GM19438 (cell line): ENCODE measurements at regions not wholly inside any gene's neighbourhood (a gene's known extent, or its start where the extent isn't known, plus 50 kb on each side); places are given as distances from the start of the nearest gene placed in this dataset.

Experiments
- ATAC-seq: cut with Tn5 transposase; IDR thresholded peaks from one replicate; pipeline ENCODE4 v1.9.1; 2021; ENCODE audit warnings: low read depth; ENCODE audit not compliant: unreplicated experiment

DNA sequence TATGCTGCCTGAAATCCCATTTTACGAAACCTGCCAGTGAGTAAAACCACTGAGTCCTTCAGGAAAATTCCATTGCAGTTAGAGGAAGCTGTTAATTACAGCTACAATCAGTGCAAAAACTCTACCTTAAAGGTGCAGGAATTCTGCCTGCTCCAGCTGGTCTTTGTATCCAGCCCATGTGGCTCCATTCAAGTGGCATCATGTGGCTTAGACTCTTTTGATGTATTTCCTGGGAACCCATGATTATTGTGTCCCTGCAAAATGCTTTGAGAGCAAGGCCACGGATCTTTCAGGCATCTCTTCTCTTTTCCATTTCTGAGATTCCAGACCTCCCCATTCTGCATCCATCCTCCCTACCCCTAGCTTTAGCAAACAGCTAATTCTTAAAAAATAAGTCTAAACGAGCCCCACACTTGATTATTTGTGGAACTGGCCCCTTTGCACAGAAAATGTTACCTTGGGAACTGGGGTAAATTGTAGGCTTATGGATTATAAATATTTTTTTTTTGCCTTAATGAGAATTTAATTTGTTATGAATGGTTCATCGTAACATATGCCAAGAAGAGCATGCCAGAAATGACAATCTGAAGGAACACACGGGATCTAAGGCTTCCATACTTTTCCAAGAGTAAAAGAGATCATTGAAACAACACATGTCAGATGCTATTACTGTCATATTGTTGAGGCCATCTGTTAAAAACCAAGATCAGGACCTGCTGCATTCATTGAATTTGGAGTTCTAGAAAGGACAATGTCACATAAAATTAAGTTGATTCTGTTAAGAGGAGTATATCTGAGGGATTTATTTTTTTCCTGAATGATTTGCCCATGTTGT is 144.6 kb downstream of the TPH2 start:
- ATAC-seq, result no peak

DNA sequence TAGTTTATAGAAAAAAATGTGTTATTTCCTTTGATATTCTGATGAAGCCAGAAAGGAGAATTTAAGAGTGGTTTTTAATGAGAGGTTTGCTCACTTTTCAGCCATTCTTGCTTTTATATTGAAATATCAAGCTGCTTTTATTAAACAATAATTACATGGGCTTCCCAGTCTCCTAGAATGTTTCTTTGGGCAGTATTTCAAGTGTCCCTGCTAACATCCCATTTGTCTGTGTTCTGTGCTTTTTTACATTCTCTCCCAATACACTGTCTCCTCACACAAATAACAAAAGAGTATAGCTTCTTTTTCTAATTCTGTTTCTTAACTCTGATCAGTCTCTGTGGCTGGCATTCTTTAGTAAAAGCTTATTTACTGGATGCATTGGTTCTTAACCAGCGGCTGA is 145.4 kb downstream of the TPH2 start:
- ATAC-seq, result no peak

DNA sequence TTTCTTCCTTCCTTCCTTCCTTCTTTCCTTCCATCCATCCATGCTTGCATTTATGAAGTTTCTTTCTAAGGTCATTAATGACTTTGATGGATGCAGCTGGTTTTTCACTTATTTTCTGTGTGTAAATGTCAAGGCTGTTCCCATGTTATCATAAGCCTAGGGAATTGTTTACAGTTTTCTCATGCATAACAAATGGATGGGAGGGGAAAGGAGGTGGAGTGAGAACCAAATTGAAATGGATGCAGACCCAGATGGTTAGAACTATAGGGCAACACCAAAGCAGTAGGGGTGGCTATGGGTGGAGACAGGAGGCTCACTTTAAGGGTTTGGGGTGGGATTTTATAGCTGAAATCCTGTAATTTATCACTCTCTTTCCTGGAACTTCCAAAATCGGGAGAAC is 146.2 kb downstream of the TPH2 start:
- no peak for ATAC-seq

DNA sequence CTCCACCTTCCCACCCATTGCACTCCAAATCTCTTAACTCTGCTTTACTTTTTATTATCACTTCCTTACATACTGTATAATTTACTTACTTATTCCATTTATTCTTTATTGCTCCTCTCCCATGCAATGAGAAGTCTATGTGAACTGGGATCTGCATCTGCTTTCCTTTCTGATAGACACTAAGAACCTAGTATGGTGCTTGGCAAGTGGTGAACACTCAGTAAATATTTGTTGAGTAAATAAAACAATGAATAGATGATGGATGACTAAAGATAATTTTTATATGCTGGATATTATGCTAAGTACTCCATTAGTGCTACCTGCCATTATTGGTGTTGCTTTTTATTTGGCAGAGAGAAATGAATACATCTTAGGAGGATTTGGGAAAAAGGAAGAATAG is 151.0 kb downstream of the TPH2 start:
- ATAC-seq, result no peak

DNA sequence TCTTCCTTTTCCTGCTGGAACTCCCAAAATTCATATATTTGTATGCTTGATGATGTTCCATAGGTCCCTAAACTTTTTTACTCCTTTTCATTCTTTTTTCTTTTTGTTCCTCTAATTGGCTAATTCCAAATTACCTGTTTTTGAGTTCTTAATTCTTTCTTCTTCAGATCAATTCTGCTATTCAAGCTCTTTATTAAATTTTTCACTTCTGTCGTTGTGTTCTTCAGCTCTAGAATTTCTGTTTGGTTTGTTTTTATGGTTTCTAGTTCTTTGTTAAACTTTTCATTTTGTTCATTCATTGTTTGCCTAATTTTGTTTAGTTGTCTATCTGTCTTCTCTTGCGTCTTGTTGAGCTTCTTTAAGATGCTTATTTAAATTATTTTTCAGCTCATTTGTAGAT is 154.8 kb downstream of the TPH2 start:
- ATAC-seq, result no peak

DNA sequence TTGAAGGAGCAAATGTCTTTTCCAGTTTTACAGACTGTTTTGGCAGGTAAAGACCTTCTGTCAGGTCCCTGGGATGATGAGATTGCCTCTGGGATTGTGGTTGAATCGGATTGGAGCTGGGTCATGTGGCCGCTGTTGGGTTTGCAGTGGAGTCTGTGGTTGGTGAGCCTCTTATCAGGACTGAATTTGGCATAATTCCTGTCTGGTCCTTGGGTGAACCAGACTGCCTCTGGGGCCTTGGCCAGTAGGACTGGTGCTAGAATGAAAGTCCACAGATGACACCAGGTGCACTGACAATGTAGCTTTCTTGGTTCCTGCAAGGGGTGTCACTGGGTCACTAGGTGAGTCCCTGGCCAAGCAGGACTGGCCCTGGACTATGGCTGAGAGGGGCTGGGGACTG is 155.3 kb downstream of the TPH2 start:
- ATAC-seq, result no peak

DNA sequence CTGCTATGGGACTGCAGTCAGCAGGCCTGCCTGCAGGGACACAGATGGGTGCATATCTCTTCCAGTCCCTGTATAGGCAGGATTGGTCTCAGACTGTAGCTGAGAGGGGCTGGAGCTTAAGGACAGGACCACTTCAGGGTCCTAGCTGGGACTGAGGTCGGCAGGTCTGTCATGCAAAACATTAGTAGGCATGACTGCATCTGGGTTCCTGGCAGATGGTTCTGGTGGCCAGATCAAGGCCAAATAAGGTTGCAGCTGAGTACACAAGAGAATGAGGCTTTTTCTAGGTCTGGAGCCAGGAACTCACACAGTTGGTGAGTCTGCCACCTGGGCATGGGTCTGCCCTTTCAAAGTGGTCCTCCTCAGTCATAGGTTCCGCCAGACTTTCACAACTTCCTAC is 155.8 kb downstream of the TPH2 start:
- no peak for ATAC-seq

DNA sequence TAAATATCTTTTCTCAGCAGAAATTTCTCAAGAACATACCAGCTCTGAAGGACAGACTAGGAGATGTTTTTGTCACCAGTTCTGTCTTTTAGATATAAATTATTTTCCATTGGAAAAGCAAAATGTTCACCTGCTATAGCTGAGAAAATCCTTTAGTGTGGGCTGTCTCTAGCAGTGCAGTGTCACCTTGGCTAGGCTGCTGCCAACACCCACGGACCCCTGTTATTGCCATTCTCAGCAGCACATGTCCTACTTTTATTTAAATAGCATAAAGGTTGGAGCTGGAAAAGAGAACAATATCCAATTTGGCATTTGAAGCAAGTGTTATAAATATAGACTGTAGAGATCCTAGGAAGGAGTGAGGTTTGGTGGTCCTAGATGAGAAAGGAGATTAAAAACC is 156.4 kb downstream of the TPH2 start:
- ATAC-seq, result no peak

DNA sequence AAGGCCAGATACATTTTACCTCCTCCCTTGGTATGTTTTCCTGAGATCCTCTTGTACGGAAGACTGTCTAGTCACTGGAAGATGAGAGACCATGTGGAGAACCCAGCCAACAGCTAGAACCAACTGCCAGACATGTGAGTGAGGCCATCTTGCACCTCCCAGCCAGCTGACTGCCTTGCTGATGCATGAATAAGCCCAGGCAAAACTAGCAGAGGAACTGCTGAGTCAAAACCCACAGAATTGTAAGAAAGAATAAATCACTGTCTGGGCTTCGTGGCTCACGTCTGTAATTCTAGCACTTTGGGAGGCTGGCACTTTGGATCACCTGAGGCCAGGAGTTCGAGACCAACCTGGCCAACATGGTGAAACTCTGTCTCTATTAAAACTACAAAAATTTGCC is 160.0 kb downstream of the TPH2 start:
- no peak for ATAC-seq

DNA sequence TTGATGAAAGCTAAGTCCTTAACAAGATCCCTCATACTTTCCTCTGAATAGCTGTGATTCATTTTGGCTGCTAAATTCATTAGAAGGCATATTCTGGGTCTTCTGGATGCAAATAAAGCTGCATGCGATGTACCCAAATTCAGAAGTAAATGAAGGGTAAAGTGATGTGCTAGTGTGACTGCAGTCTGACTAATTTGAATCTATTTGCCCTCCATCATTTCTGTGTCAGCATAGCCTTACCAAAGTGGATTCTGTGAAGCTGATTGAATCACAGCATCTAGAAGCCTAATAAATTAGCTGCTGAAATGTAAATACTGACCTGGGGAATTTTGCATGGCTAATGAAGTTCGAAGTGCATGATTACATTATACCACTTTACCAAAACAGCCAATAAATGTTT is 162.2 kb downstream of the TPH2 start:
- no peak for ATAC-seq

DNA sequence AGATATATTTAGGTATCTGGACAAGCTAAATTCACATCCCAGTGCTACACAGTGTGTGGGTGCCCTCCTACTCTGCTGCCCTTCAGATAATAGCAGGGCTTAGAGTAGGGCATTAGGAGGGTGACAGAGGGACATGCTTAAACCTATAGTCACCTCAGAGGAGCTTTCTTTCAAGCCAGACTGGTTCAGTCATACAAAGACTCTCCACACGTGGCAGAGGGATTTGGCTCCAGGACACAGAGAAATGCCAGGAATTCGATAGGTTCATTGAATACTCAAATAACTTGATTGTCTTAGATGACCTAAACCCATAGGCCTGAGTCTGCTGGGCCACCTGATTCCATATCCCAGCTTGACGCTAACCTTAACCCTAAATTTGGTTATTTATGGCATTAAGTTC is 163.5 kb downstream of the TPH2 start:
- no peak for ATAC-seq

DNA sequence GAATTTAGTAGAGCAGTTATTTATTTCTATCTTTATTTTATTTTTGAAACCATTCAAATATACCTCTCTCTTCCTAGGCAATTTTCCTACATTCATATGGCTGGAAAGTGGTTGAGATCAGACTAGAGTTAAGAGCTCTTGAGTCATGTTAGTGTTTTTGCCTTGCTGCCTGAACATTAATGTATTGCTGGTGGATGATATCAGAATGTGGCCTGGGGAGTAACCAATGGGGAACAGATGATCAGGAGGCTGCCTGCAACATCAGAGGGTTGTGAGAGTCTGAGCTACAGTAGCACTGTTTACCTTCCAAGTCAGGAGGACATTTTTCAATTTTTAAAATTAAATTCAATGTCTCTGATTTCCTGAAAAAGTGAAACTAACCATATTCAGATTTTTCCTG is 166.3 kb upstream of the TRHDE start:
- no peak for ATAC-seq

DNA sequence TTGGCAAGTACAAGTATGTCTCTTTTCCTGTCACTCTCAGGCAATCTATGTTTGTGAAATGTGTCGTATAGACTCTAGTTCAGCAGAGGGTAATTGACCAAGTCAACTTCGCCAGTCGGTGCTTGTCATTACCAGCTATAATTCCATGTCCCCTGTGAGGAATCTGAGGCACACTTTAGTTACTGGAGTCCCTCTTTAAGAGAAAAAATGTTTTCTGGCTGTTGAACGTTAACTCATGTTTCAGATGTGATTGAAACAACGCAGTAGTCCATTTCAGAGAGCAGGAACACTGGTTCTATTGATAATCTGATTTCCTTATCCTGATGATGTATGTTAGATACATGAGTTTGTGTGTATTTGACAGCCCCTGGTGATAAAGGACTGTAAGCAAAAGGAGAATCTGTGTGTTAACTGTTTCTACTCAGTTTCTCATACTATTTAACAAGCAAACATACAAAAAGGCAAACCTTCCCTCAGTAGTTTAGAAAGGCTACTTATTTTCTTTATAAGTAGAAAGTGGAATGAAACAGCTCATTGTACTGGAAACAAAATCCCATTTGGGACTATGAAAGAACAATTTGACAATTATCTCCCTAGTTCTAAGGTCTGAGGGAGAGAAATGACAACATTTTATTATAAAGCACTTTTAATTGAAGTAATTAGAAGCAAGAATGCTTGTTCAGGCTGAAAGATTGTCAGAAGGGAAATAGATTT is 161.1 kb upstream of the TRHDE start:
- ATAC-seq, result no peak

DNA sequence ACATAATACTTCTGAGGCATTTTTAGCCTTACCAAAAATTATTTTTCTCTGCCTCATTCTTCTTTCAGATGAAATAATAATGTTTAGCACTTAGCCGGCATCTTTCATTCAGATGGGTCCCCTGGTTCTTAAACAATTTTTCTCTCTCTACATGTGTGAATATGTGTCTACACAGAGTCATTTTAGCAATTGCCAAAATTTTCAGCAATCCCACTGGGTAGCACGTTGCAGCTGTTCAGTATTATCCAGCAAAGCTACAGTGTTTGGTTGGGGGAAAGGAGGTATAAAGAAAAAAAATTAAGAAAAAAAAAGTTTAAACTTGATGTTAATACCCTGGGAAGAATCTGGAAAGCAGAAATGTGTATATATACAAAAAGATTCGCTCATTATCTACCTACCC is 160.5 kb upstream of the TRHDE start:
- no peak for ATAC-seq

DNA sequence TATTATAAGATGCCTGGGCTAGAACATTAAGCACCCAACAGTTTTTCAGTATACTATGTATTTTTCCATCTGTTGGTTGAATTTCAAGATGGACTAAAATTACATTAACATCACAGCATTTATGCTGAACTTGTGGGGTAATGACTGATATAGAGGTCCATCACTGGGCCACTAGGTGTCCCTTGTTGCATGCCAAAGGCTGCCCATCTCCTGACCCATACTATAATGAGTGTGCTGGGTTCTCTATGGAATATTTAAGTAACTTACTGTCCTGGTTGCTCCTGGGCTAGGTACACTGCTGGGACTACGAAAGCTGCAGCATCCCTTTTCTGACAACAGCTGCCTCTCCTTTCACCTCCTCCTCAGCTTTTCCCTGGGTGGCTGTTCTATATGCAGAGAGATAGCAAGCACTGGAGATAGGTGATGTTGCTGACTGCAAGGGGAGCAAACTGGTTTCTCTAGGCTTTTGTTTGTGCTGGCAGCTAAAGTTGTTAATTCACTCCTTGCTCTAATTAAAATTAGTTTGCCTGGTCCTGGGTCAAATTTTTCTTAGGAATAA is 138.6 kb upstream of the TRHDE start:
- ATAC-seq, result no peak

DNA sequence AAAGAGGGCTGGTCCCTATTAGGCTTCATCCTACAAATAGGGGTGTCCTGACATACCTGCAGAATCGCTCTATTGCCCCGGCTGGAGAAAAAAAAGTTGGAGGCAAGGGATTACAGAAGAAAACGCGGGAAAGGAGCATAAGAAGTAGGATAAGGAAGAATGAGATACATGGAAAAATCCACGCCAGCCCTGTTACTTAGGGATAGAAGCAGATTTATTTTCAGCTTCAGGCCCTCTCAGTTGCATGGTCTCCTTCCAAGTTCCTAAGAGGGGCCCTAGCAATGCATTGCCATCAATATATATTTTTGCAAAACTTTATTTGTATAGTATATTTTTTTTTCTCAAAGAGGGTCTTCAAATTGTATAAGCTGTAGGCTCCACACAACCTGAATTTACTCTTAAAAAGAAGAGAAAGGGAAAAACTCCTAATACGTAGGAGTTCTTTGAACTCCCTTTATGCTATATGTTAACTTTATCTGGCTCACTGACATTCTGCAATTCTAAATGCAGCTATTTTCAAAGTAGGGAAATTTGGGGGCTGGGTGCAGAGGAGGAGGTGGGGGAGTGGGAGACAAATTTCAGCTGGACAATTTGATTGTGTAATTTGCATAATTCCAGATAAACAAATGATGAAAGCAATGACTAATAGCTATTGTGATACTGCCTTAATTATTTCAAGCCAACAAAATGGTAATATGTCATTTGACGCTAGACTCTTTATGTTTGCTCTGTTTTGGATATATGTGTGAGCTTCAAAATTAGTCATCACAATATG is 137.7 kb upstream of the TRHDE start:
- ATAC-seq, result no peak

DNA sequence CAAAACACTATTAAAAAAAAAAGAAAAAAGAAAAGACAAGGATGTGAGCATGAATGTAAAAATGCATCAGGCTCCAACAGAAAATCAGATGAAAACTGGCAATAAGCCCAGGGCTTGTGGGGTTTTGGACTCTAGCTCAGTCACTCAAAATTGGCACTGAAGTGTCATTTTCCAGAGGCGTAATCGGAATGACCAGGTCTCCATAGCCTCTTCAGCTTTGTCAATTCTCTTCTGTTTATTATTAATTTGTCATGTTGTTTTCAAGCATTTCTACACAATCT is 137.2 kb upstream of the TRHDE start:
- ATAC-seq, result no peak

DNA sequence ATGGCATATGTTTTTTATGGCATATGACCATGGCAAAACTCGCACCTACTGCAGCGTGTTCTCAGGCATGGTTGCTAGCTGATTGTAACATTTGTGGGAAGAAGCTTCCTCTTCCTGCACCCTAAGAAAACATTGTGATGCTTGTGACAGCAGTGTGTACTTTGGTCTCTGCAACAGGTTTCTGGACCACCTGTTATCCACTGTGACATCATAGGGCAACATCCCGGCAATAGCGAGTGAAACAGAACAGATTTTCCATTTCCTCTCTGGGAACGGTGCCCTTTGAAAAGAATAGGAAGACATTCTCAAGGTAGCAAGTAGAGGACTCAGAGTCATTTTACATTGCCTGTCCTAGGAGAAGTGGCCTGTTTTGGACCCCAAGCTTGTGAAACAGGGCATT is 135.4 kb upstream of the TRHDE start:
- ATAC-seq, result no peak

DNA sequence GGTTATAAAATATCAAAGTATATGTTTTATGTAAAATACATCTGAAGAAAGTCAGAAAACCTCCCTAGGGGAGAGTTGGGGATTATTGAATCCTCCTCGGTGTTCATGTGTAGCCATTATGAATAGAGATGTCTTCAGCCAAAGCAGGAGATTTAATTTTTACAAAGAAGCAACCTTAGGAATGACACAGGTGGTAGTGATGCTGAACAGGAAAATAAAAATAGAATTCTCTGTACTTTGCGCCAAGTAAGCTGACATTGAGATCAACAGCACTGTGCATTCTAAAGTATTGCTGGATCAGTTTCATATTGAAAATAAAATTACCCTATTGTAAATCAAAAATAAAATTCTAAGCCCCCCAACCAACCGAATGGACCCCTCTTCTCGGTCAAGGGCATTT is 132.8 kb upstream of the TRHDE start:
- no peak for ATAC-seq

DNA sequence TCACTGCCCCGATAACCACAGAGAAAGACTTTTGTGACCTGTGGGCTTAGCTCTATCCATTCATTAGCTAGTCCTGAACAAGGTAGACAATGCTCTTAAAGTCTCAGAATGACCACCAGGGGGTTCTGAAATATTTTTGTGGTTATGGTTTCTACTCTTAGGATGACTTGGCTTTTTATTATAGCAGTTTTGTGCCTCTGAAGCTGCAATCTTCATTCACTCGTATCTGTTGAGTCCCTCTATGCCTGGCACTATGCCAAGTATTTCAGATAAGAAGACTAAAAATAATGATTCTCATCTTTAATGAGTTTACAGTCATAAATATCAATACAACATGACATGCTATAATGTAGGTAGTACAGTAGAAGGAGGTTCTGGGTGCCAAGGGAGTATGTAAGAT is 130.8 kb upstream of the TRHDE start:
- peak; percentile 95 for ATAC-seq

DNA sequence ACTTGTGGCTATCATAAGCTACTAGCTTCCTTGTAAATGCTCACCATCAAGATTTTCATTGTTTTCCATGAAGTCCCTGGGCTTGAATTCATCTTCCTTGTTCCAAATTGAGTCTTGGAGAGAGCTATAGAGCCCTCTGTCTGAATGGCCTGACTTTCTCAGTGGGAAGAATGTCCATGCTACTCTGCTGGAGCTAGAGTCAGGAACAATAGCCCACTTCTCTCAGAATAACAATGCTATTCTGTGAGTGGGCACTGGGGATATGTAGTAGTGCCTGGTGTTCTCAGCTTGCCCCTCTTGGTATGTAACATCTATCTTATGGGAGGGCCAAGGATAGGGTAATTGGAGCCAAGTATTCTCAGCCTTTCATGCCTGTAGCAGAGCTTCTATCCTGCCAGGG is 127.6 kb upstream of the TRHDE start:
- ATAC-seq, result no peak
